DMS153 treated with DMSO at 0.1 percent for 48 hours (cell line): ENCODE measurements at regions not wholly inside any gene's neighbourhood (a gene's known extent, or its start where the extent isn't known, plus 50 kb on each side); places are given as distances from the start of the nearest gene placed in this dataset.

Experiments used
- DNase-seq: peaks from one replicate; lab custom pipeline; 2025; ENCODE audit not compliant: unreplicated experiment; lab: John Stamatoyannopoulos, UW

DNA sequence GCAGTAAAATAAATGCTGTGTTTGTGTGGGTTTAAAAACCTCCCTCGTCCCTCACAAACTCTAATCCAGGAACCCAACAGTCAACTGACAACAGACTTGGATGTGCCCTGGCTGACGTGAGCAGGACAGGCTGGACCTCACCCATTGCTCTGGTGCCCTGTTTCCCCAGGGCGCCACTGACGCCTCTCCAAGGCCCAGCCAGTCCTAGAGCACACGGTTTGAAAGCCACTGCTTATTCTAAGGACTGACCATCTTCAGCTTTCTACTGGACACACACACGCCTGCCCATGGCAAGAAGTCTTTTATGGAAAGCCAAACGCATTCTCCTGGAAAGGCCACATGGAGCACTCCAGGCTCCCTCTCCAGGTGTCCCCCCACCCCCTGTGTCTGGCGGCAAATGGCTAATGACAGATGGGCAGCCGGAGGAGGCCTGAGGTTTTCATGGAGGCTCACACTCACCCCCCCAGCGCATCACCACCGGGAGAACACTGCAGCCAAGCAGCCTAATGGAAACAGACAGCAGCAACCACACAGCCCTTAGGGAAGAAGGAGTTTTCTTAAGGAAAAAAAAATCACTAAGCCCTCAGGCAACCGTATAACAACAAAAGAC lies 319.2 kb downstream of the SOX9 start:
- DNase-seq, result no peak

- no peak for DNase-seq
These were observed 320.1 kb downstream of the SOX9 start for GRCh38 chr17:72440961-72441360.

DNA sequence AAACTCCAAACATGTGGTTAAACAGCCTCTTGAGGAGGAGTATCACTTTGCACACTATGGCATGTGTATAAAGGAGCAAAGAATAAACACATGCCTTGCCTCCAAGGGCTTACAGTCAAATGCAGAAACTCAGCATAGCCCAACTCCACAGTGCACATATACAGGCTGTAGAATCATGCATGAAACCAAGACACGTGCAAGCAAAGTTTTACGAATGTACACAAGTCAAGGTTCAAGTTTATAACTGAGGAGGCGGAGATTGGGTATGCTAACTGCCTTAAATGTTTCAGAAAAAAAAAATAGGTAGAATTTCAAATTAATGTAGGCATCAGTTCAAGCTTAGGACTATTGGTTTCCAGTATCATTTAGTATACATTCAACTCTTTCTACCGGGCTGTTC lies 321.1 kb downstream of the SOX9 start:
- DNase-seq, result no peak

DNA sequence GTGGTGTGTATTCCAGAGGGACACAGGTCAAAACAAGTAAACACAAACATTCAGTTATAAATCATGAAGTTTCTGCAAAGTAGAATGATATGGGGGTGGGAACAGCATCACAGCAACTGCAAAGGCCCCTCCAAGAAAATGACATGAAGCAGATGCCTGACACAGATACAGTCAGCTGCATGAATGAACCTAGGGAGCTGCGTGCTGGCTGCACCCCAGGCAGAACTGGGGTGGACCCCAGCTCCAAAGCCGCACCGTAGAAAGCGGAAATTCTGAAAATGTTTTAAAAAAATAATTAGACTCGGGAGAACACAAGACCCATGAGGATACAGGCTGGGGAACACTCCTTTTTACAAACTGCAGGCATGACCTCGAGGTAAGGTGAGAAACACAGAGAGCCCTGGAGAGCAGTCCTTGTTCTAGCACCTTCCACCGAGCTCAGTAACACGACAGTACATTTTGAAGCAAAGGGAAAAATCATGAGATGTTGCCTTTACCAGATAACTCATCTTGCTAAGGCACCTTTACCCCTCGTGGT lies 323.8 kb downstream of the SOX9 start:
- DNase-seq, result no peak

DNA sequence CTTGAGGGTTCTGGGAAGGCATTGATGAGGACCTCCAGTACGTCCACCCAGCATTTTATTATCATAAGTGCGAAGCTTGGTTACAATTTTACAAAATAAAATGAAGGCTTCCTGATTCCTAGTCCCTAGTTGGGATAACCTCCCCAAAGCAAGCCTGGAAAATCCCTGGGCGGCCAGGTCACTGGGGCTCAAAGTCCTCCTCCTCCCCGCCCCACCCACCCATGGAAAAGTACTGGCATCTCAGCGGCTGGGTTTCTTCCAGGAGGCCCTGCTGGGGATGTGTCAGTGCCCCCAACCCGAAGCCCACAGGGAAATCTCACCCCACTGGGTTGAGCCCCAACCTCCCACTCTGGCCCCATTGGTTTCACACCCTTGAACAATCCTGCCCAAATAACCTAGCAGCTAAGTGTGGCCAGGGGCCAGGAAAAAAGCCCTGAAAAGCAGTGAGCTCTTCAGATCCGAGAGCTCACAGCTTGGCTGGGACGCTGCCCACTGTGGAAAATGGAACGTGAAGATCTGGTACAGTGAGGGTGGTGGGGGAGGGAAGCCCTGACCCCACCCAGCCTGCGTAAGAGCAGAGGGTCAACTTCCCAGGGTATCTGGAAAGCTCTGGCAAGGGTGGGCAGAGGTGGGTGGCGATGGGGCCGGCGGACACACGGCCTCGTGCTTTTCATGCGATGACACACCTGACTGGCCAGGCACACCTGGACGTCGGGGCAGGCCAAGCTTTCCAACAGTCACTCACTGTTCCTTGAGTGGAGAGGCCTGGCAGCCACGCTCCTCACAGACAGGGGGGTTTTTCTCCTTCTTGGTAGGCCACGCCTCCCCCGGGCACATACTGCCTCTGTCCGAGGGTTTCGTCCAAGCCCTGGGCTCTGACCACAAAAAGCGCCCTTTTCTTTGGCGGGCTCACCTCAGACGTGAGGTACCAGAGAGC lies 324.5 kb downstream of the SOX9 start:
- DNase-seq, result no peak

GRCh38 chr17:72446118-72446517 lies 325.3 kb downstream of the SOX9 start:
- no peak for DNase-seq

DNA sequence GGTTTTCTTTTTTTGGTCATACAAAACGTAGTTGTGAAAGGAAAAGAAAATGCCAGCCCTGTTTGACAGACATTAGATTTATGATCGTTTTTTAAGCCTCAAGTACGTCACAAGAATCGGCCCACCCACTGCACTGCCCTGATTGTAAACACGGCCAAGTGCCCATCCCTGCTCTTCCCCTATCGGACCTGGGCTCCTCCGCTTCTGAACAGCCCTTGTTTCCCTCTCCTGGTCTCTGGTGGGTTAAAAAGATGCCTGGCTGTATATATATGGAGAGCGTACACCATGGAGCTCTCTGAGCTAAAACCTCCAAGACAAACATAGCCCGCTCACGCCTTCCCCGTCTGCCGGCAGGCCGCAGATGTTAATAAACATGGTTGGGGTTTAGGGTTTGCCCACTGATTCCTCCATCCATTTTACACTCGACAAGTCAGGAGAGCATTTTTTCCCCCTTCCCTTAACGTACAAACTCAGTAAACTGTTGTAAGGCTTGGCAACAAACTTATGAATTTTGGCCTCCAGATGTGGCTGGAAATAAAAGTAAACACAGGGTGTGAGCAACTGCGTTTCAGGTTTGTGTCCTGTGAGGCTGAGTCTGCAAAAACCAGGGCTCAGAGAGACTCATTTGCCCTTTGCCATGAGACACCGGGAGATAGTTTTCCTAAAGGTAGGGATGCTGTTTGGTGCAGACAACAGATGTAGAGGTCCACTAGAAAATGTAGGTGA lies 325.9 kb downstream of the SOX9 start:
- DNase-seq, result no peak

GRCh38 chr17:72447251-72447640 lies 326.4 kb downstream of the SOX9 start:
- DNase-seq, result no peak

- no peak for DNase-seq
These were observed 327.2 kb downstream of the SOX9 start for GRCh38 chr17:72448019-72448418.

- no peak for DNase-seq
These were observed 331.7 kb downstream of the SOX9 start for GRCh38 chr17:72452286-72453173.

DNA sequence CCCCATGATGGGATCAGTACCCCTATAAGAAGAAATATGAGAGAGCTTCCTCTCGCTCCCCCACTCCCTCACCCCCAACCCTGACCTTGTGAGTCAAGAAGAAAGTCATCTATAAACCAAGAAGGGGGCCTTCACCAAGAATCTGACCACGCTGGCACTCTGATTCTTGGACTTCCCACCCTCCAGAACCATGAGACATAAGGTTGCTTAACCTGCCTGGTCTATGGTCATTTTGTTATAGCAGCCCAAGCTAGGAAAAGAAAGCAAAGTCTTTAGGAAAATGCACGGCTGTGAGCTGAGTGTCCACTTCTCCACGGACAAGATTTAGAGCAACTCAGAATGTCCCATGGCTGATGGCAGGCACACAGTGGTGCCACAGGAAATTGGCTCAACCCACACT lies 333.5 kb downstream of the SOX9 start:
- DNase-seq, result no peak

- DNase-seq, result no peak
These were observed 334.7 kb downstream of the SOX9 start for GRCh38 chr17:72455562-72455961.

DNA sequence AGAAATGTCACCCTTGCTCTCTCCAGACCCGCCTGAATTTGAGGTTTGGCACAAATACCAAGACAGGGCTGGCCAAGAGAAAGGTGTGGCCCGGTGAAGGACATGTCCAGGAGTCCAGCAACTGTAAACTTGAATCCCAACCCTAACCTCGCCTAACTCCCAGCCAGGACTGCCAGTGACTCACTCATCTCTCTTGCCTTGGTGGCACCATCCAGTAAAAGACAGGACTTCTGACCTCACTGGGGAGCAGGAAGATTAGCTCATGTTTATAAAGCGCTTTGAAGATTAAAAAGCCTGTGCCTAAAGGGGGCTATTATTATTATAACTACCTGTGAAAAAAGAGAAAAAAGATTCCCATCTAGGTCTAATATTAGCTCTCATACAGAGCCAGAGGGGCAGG lies 335.3 kb downstream of the SOX9 start:
- DNase-seq, result no peak

- DNase-seq, result no peak
These were observed 336.9 kb downstream of the SOX9 start for GRCh38 chr17:72457712-72458111.

DNA sequence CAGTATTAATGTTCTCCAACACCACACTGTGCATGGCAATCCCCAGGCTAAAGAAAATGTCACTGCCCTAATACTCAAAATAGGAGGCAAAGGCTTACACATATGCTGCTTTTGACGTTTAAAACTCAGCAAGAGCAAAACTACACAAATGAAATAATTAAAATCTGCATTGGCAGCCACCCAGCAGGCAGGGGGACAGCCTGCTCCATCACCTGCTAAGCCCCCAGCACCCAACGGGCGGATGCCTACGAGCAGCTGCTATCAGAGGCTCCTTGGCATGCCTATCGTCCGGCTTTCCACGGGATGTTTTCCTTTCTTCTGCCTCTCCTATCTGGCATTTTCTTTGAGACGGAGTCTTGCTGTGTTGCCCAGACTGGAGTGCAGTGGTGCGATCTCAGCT lies 337.5 kb downstream of the SOX9 start:
- no peak for DNase-seq

DNA sequence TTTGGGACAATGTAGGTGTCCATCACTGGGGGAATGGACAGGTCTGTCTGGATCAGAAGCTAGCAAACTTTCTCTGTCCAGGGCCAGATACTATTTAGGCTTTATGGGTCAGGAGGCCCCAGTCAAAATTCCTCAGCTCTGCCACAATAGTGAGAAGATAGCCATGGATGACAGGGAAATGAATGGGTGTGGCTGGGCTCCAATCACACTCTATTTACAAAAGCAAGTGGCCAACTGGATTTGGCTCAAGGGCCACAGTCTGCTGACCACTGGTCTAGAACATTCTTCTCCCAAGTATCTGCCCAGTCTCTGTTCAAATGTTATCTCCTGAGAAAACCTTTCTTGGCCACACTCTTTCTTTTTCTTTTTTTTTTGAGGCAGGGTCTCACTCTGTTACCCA lies 339.9 kb downstream of the SOX9 start:
- DNase-seq, result no peak

DNA sequence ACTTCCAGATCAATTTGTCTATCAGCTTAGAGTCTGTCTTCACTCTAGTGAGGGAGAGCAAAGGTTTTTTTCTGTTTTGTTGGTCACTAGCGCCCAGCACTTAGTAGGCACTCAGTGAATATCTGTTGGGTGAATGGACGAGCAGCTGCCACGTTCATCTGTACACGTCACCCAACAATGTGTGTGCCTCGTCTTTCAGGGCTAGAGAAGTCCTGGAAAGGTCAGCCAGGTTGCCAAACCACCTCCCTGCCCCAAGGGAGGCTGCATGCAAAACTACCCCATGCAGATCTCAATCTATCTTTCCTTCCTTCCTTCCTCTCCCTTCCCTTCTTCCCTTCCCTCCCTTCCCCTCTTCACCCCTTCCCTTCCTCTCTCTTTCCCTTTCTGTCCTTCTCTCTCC lies 340.9 kb downstream of the SOX9 start:
- no peak for DNase-seq

- DNase-seq, result no peak
These were observed 341.6 kb downstream of the SOX9 start for GRCh38 chr17:72462407-72462806.

DNA sequence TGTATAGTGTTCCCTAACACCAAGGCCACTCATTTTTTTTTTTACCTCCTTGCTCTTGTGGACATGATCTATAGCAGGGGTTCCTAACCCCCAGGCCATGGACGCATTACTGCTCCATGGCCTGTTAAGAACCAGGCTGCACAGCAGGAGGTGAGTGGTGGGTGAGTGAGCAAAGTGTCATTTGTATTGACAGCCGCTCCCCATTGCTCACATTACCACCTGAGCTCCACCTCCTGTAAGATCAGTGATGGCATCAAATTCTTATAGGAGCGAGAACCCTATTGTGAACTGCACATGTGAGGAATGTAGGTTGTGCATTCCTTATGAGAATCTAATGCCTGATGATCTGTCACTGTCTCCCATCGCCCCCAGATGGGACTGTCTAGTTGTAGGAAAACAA lies 342.0 kb downstream of the SOX9 start:
- DNase-seq, result no peak

DNA sequence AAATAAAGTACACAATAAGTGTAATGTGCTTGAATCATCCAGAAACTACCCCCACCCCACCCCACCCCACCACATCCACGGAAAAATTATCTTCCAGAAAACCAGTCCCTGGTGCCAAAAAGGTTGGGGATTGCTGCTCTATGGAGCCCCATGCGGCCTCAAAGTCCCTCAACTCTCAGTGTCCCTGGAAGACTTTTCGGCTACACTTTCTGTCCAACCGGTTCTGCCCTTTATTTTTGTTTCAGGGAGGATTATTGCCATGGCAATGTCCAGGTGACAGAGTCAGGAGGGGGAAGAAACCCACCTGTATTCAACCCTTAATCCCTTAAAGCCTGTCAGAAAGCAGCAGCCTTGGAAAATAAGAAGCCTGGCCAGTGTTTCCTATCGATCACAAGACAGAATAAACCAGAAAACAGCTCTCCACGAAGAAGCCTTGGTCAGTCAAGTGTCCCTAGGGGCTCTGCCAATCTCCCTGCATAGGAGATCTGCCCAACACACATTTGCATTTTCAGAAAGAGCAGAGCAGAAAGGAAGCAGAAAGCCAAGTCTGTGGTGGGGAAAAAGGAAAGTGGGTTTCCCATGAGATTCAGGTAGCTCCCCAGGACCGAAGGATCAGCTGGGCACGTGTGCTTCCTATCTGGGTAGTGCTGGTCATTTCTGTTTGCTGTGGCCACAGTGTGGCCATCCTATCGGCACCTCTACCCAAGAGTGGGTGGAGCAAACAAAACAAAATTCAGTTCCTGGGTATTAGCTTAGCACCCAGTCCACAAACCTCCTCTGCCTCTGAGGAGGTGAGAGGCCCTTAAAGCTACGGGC lies 342.7 kb downstream of the SOX9 start:
- no peak for DNase-seq
